Prostate gland (tissue), 2 donors: ENCODE measurements at regions not wholly inside any gene's neighbourhood (a gene's known extent, or its start where the extent isn't known, plus 50 kb on each side); places are given as distances from the start of the nearest gene placed in this dataset.
A peak's percentile ranks its signal among the peaks of the same experiment; 100 is the strongest.
"Not testable (repeated sequence)": the region's sequence is repeated elsewhere in the genome, so short reads cannot be mapped to it uniquely, and the experiment has no call there.

Experiments used
- DNase-seq: peaks from one replicate; pipeline ENCODE4 v3.0.0-alpha.2; 2019; ENCODE audit warnings: low spot score
- H3K27ac ChIP-seq, 2 donors: fragments of 200-600 bp; sonication (generic); 2 replicates each; pipeline ENCODE4 v1.5.1; 2017 to 2019
- H3K27me3 ChIP-seq: fragments of 200-600 bp; sonication (generic); replicated peaks from 2 replicates; pipeline ENCODE4 v1.5.1; 2019; ENCODE audit not compliant: insufficient read depth
- H3K36me3 ChIP-seq, 2 donors: fragments of 200-600 bp; sonication (generic); 1 replicate in 1 of 2; 2 replicates in 1 of 2; pipeline versions ENCODE4 v1.5.1 to v1.8.1; 2017 to 2019
- H3K4me1 ChIP-seq: fragments of 200-600 bp; sonication (generic); replicated peaks from 2 replicates; pipeline ENCODE4 v1.5.1; 2019
- H3K4me3 ChIP-seq, 2 donors: fragments of 200-600 bp; sonication (generic); 2 replicates each; pipeline ENCODE4 v1.5.1; 2017 to 2019
- H3K9me3 ChIP-seq: fragments of 200-600 bp; sonication (generic); 2 replicates; pipeline ENCODE4 v1.5.1; 2017
- POLR2A ChIP-seq: fragments of 450-650 bp; IDR thresholded peaks from one replicate; pipeline ENCODE4 v1.6.1; 2016; ENCODE audit warnings: antibody characterized with exemption, mild to moderate bottlenecking
- POLR2AphosphoS5 ChIP-seq: sonication (generic); formaldehyde crosslinking; IDR thresholded peaks from one replicate; pipeline ENCODE4 v1.6.1; 2017; ENCODE audit warnings: antibody characterized with exemption
- WGBS: methylation state at CpG from one replicate; pipeline ENCODE4 v1.1.5; 2018; 5-methylcytosine and 5-hydroxymethylcytosine counted together
- intact Hi-C: fragments of 100-400 bp; cut with DNase I; formaldehyde crosslinking; loops from one replicate; pipeline ENCODE4 v1.14.2; 2022
- TF ChIP-seq, protein P1 (sequence below), 4 experiments: fragments of 200-600 bp in 2 of 4; fragments of 450-650 bp in 2 of 4; sonication (generic) in 2 of 4; IDR thresholded peaks; 1 replicate in 3 of 4; 2 replicates in 1 of 4; pipeline ENCODE4 v1.5.1; 2016 to 2019; ENCODE audit warnings: antibody characterized with exemption in 4 of 4, mild to moderate bottlenecking in 2 of 4, moderate library complexity in 2 of 4

DNA sequence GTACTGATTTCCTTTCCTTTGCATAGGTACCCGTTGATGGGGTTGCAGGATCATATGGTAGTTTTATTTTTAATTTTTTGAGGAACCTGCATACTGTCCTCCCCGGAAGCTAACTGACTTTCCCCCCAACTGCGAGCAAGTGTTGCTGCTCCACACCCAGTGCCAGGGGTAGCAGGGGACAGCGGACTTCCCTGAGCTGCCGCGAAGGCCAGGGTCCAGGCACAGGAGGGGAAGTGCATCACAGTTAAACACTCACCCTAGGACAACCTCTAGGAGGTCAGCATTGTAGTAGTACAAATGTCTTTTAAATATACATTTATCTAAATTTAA, 201.7 kb downstream of the NPIPB11 start:
- no peak overlapping the region for H3K4me3 ChIP-seq
- no peaks in the 10 kb centered on the region for H3K4me1 ChIP-seq
- H3K36me3 ChIP-seq: no peaks in the 10 kb centered on the region
- DNase-seq: no peak
- H3K27me3 ChIP-seq: no peaks in the 10 kb centered on the region
- no peak overlapping the region for H3K27ac ChIP-seq
- intact Hi-C loops: no loop called here
- WGBS: 74% methylated on average over 6 of the region's 6 CpGs
- TF ChIP-seq, protein P1, sequence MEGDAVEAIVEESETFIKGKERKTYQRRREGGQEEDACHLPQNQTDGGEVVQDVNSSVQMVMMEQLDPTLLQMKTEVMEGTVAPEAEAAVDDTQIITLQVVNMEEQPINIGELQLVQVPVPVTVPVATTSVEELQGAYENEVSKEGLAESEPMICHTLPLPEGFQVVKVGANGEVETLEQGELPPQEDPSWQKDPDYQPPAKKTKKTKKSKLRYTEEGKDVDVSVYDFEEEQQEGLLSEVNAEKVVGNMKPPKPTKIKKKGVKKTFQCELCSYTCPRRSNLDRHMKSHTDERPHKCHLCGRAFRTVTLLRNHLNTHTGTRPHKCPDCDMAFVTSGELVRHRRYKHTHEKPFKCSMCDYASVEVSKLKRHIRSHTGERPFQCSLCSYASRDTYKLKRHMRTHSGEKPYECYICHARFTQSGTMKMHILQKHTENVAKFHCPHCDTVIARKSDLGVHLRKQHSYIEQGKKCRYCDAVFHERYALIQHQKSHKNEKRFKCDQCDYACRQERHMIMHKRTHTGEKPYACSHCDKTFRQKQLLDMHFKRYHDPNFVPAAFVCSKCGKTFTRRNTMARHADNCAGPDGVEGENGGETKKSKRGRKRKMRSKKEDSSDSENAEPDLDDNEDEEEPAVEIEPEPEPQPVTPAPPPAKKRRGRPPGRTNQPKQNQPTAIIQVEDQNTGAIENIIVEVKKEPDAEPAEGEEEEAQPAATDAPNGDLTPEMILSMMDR (IDR thresholded peaks at IDR 0.05): no peak
- TF ChIP-seq POLR2A (no peak), POLR2AphosphoS5 (no peak)
- no peaks in the 10 kb centered on the region for H3K9me3 ChIP-seq

DNA sequence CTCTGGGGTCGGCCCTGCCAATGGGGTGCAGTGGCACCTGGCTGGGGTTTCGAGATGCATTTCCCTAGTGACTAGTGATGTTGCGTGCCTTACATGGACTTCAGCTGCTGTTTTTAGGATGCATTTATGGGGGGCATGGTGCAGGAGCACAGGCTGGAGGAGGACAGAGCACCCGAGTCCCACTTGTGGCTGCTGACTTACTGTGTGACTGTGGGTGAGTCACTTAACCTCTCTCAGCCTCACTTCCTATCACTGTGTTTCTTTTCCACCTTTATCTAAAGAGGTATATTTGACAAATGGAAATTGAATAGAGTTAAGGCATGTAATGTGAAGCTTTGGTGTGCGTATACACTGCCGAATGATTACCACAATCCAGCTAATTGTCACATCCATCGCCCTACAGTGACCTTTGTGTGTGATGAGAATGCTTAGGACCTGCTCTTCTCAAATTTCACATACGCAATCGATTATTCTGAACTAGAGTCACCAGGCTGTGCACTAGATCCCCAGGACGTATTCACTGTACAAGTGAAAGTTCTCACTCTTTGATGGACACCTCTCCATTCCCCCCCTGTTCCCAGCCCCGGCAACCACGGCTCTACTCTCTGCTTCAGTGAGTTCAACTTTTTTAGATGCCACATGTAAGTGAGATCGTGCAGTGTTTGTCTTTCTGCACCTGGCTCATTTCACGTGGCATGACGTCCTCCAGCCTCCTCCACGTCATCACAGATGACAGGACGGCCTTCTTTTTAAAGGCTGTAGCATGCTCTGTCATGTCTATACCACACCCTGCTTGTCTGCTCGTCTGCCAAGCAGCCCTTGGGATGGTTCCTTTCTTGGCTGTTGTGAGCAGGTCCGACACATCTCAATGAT, 202.3 kb downstream of the NPIPB11 start:
- H3K27ac ChIP-seq, H3K4me3 ChIP-seq, H3K27me3 ChIP-seq, H3K4me1 ChIP-seq, H3K36me3 ChIP-seq, intact Hi-C loops, H3K9me3 ChIP-seq: not testable (repeated sequence)
- WGBS: 56% methylated on average over 18 of the region's 19 CpGs
- peak; percentile 33 for DNase-seq

DNA sequence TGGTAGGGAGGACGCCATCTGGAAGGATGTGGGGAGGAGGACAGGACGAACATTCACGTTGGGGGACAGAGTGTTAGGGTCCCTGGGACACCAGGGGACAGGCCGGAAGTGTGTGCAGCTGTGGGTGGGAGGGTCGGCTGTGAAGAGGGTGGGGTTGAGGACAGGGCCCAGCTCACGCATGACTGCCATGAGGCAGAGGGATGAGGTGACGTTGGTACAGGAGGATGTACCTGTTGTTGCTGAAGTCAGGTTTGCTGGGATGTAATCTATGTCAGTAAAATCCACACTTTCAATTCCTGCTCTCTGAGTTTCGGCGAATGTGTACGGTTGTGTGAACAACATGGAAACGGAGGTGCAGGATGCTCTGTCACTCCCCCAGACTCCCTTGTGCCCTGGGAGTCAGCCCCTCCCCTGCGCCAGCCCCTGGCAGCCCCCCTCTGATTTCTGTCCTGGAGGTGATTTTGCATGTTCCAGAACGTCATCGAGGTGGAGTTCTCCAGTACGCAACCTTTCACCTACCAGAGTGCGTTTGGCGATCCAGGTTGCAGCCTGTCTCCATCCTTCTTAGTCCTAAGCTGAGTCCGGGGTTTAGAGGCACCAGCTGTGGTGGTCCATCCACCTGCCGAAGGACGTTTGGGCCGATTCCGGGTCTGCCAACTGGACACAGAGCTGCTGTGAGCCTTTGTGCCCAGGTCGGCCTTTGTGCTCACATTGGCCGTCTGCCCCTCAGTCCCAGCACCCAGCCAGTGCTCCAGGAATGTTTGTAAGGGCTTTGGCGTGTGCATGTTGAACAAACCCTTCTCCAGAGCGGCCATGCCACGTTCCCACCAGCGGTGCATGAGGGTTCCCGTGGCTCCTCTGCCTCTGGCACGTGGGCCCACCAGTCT, 203.2 kb downstream of the NPIPB11 start:
- H3K4me1 ChIP-seq: not testable (repeated sequence)

DNA sequence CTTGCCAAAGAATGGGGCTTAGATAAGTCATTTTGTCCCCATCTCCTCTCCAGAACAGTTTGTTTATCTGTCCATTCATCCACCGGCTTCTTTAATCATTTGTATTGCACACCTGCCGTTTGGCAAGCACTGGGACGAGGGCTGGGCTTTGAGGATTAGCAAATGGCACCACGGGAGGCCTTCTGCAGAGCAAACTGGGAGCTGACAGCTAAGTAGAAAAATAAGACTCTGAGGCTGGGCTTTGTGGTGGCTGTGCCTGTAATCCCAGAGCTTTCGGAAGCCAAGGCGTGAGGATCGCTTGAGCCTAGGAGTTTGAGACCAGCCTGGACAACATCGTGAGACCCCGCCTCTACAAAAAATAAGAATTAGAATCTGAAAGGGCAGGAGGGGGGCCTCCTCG, 203.9 kb downstream of the NPIPB11 start:
- 21% methylated on average over 10 of the region's 10 CpGs for WGBS
- intact Hi-C loops, H3K9me3 ChIP-seq, H3K27me3 ChIP-seq, H3K36me3 ChIP-seq, H3K4me1 ChIP-seq, H3K4me3 ChIP-seq: not testable (repeated sequence)
- H3K27ac ChIP-seq: peak overlapping the region; percentile 31 to 50
- DNase-seq: peak; percentile 49

More for the DNA sequence above, 203.2 kb downstream of the NPIPB11 start:
- intact Hi-C loops, H3K4me3 ChIP-seq, DNase-seq, H3K27me3 ChIP-seq, H3K36me3 ChIP-seq, H3K9me3 ChIP-seq: not testable (repeated sequence)
- peak overlapping the region; percentile 23 to 50 for H3K27ac ChIP-seq
- WGBS: 82% methylated on average over 30 of the region's 30 CpGs

DNA sequence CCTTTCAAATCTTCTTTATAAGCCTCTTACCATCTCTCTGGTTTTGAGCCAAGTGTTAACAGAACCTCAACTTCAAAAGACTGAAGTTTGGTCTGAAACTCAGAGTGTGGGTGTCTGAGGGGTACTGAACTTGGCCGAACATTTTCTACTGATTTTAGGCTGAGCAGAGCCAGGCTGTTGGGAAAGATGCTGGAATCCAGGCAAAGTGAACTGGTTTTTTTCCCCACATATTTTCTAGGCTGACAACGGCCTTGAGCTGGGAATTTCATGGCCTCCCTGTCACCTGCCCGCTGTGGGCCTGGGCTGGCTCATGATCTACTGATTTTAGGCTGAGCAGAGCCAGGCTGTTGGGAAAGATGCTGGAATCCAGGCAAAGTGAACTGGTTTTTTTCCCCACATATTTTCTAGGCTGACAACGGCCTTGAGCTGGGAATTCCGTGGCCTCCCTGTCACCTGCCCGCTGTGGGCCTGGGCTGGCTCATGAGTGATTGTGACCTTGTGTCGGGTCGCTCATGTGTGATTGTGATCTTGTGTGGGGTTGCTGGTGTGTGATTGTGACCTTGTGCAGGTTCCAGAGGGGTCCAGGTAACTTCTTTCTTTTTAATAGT, 204.4 kb downstream of the NPIPB11 start:
- H3K36me3 ChIP-seq, intact Hi-C loops, H3K27me3 ChIP-seq, H3K4me3 ChIP-seq, H3K4me1 ChIP-seq, DNase-seq, H3K9me3 ChIP-seq: not testable (repeated sequence)
- peak overlapping the region; percentile 16 to 31 for H3K27ac ChIP-seq
- WGBS: 18% methylated on average over 8 of the region's 8 CpGs

DNA sequence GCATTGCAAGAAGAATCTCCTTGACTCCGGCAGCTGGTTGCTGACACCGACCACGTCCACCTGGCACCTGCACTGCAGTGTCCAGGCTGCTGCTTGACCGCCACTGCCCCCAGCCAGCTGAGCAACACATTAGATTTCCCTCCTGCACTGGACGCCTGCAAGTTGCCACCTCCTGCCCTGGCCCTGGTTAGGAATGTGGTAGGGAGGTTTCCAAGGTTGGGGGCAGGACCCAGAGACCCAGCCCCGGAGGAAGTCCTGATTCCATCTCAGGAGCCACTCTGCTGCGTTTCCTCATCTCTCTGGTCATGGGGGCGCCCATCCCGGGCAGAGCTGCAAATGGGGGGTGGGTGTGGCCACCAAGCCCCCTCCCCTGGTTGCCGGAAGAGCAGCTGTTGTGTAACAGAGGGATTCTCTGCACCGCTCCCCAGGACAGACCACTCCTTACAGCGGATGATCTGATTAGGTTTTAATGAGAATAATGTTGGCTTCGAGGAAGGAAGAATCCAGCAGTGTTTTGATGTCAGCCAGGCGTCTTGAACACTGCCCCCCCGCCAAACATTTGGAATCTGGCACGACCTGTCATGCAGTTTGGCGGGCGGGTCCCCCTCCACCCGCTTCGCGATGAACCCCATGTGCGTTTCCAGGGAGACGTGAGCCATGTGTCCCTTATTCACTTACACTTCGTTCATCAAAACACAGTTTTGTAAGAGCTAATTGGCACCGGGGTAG, 205.1 kb downstream of the NPIPB11 start:
- peak overlapping the region; percentile 16 to 31 for H3K27ac ChIP-seq
- peak; percentile 20 for TF ChIP-seq POLR2AphosphoS5
- H3K4me1 ChIP-seq, H3K27me3 ChIP-seq, H3K36me3 ChIP-seq, H3K9me3 ChIP-seq, intact Hi-C loops, H3K4me3 ChIP-seq: not testable (repeated sequence)
- DNase-seq: peak; percentile 51
- 21% methylated on average over 25 of the region's 25 CpGs for WGBS

DNA sequence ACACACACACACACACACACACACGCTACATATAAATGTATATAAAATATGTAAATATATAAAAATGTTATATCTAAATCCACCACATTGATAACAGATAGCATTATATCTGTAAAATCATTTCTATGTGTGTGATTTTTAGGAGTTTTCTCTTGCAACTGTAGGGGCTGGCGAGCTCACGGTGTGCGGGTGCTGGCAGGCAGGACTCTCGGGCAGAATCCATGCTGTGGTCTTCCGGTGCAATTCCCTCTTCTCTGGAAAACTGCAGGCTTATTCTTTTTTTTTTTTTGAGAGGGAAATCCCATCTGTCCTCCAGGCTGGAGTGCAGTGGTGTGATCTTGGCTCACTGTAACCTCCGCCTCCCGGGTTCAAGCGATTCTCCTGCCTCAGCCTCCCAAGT, 205.8 kb downstream of the NPIPB11 start:
- H3K9me3 ChIP-seq, H3K27ac ChIP-seq, H3K27me3 ChIP-seq, H3K4me3 ChIP-seq, H3K36me3 ChIP-seq, H3K4me1 ChIP-seq, DNase-seq, intact Hi-C loops: not testable (repeated sequence)
- 75% methylated on average over 9 of the region's 9 CpGs for WGBS

DNA sequence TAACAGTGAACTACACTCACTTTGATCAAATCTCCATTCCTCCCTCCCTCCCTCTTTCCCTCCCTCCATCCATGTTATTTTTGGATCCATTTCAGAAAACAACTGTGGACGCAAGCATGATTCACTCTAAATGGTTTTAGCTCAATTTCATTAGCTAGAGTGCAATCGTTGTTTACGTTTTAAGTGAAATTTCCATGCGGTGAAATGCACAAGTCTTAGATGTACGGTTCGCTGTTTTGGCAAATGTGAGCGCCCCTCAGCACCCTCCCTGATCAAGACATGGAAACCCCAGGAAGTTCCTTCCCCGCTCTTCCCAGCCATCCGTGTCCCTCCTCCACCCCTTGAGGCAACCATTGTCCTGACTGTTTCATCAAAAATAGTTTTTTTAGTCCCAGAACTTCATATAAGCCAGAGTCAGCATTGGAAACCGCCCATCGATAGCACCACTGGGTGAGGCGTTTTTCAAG, 206.3 kb downstream of the NPIPB11 start:
- 44% methylated on average over 12 of the region's 12 CpGs for WGBS
- H3K27ac ChIP-seq, DNase-seq, intact Hi-C loops, H3K4me1 ChIP-seq, H3K4me3 ChIP-seq, H3K27me3 ChIP-seq, H3K36me3 ChIP-seq, H3K9me3 ChIP-seq: not testable (repeated sequence)

DNA sequence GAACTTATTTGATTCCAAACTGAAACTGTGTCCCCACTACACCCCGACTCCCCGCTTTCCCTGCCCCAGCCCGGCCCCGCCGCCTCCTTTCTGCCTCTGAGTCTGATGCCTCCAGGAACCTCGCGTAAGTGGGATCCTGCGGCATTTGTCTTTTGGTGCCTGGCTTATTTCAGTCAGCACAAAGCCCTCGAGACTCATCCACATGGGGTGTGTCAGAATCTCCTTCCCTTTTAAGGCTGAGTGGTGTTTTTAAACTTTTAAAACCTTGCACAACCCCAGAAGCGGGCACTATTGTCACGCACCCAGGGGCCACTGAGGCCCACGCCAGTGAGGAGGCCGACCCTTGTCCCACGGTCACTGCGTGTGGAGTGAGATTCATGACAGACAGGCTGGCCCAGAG, 206.9 kb downstream of the NPIPB11 start:
- 43% methylated on average over 15 of the region's 15 CpGs for WGBS
- H3K4me1 ChIP-seq, DNase-seq, H3K9me3 ChIP-seq, H3K27me3 ChIP-seq, H3K4me3 ChIP-seq, H3K36me3 ChIP-seq, intact Hi-C loops: not testable (repeated sequence)
- H3K27ac ChIP-seq: peak overlapping the region; percentile 46 to 68
